Activated naive CD4-positive, alpha-beta T cell treated with Interleukin-2 at 50 U/mL for 16 hours (primary cell): ENCODE measurements at regions not wholly inside any gene's neighbourhood (a gene's known extent, or its start where the extent isn't known, plus 50 kb on each side); places are given as distances from the start of the nearest gene placed in this dataset.
"Not testable (repeated sequence)": the region's sequence is repeated elsewhere in the genome, so short reads cannot be mapped to it uniquely, and the experiment has no call there.

Source experiments
- DNase-seq: peaks from one replicate; pipeline ENCODE4 v3.0.0-alpha.2; 2020

DNA sequence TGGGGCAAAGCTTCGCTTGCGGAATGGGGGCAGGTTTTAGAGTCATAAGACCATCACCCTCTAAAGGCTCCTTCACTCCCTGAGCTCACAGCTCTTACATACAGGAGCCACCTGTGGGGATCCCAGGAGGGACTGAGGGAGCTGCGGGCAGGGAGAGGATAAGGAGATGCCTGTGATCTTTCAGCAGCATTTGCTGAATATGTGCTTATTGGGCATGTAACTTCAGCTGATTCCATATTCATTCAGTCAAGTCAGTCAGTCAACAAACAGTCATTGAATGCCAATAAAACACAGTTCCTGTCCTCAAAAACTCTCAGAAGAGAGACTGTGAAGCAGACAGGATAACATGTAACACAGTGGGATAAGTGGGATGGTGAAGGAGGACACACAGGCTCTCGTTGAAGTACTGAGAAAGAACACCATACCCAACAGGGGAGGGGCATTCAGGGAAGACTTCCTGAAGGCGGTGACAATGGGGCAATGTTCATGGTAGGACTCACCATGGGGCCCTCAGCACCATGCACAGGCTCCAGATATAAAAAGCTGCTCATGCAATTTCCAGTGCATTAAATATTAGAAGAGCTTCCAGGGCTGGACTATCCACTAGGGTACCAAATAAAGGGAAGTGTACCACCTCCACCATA, 240.9 kb downstream of the UACA start:
- DNase-seq: no peak

DNA sequence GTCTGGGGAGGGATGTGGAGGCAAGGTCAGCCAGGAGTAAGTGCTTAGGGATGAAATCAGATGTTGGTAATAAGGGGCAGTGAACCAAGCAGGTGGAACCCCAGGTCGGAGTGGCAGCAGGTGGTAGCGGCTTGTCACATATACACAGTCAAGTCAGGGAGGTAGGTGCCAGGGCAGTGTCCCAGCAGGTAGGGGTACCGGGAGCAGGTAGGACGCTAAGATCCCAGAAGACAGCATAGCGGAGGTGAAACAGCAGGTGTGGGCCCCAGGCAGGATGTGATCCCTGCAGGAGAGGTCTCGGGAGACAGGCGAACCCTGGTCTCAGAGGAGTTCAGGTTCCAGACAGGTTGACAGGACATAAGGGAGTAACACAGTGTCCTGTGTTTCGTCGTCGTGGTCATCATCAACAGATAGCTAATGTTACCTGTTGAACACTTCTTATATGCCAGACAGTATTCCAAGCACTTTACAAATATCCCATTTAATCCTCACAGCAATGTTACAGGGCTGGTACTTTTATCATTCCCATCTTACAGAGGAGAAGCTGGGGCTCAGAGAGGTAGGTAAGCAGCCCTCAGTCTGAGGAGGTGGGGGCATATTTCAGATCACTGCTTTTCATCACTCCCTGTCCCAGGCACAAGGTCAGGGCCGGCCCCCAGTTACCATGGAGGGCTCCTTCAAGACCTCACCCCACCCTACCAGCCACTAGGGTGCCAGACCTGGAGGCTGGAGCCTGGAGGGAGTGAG, 241.6 kb downstream of the UACA start:
- DNase-seq: peak; percentile 0

DNA sequence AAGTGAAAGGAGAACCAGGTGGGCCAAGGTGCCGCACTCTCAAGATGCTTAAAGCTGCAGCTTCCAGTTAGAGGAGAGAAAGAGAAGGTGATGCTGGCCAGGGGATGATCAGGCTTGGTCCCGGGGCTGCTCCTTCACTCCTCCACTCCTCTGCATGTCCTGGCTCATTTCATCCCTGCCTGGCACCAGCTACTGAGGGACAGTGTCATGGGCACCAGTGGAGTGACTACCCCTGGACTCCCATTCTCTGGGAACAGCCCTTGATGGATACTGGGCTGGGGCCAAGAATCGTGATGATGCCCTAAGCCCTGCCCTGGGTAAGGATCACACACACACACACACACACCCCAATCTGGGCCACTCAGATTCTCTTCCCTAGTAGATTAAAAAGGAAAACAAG, 243.7 kb downstream of the UACA start:
- DNase-seq: no peak

DNA sequence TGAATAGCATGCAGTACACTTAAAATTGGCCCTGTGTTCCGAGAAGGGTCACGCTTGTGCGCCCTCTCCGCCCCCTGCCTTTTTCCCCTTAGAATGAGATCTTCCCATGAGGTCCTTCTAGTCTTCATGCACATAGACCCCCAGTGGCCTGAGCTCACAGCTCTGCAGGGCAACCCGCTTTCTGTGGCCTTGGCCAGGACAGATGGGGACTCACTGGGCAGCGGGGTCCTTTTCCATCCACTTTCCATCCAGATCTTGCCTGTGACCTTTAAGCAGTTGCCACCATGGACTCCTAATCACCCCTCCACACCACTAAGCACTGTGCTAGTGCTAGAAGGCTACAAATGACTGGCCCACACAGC, 244.4 kb downstream of the UACA start:
- peak; percentile 1 for DNase-seq

DNA sequence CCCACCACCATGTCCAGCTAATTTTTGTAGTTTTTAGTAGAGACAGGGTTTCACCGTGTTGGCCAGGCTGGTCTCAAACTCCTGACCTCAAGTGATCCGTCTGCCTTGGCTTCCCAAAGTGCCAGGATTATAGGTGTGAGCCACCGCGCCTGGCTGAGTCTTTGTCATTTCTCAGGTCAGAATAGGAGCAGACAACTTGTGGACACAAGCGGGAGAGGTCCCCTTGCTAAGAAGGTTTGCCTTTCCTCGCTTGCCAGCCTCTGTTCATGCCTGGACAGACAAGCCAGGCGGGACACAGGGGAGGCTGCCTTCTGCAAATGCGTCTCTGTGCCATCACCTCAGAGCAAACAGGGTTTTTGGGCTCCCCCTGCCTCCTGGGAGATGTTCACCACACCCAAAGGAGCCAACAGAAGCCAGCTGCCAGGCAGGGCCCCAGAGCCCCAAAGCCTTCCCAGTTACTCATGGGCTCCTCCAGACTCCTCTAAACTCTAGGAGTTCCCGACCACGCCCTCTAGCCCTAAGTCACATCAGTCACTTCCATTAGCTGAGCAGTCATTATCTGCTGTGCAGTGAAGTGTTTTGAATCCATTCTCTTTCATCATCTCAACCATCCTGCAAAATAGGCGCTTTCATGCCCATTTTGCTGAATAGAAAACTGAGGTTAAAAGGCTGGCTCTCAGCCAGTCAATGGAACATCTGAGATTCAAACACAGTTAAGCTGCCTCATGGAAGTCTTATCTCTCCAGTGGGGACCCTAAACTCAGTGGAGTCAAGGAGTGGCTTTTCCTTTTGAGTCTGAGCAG, 245.0 kb downstream of the UACA start:
- DNase-seq: no peak

DNA sequence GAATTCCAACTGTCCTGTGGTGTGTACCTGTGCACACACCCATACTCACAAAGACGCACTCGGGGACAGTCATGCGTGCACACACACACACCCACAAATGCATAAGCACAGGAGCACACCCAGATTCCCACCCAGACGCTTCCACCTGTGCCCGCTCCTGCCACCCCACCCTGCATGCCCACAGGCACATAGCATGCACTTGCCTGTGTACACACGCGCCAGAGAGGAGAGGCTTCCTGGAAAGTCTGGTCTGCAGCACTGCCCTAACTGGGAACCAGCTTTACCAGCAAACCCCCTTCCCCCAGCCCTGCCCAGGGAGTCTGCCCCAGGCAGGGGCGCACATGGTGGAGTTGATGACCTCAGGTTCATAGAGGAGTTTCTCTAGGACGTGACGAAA, 246.2 kb downstream of the UACA start:
- no peak for DNase-seq

DNA sequence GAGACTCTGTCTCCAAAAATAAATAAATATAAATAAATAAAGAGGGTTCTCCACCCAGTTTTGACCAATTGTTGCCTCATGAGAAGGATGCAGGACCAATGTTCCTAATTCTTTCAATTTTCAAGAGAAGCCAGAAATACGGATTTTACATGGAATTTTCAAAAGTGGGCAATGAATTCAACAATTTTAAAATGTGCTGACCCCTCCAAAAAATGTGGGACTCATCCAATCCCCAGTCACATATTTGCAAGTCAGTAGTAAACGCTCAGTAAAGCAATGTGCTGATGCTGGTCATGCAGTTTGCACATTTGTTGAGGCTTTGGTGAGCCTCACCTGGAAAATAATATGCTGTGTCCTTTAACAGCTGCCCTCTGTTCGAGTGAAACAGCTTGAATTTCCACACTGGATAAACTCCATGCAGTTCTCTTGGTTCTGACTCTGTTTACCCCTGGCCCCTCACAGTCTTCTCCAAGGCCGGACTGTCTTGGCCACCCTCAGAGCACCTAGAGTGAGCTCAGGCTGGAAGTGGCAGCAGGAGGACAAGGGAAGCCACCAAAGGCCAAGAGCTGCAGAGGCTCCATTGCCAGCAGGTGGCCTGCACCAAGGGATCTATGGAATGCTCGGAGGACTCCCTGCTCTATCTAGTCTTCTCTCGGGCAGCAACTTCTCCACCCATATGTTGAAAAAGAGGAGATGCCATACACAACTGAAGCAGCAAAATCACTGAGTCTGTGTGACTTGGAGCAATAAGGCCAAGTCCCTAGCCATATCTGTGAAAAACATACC, 246.8 kb downstream of the UACA start:
- no peak for DNase-seq

DNA sequence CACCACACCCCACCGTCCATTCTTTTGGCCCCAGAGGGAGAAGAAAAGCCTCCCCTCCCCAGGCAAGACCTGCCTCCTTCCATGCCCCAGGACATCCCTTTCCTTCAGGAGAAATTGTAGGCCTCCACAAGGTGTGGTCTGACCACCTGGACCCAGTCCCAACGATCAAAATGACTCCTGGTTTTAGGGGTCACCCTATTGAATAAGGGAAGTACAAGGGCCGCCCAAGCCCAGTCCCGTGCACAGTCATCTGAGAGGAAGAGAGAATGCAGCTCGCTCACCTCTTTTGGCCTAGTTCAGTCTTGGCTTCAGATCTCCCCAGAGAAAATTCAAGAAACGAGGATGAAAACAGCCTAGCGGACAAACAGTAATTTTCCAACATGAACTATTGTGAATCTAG, 249.1 kb downstream of the UACA start:
- no peak for DNase-seq

DNA sequence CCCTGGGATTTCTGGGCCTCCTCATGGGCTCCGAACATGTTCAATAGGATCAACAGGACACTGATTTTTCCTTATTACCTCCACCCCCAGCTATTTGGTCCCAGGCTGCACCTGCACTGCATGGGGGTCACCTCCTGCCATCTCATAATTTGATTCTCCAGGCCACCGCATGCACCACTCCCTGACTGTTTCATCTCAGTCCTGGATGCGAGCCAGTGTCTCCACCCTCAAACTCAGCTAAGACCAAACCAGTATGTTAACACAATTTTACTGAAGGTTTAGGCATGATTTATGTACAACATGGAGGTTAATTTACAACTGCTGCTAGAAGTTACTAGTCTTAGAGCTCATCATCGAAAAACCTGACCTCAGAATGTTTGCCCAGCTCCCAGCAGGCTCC, 249.5 kb downstream of the UACA start:
- DNase-seq: no peak

DNA sequence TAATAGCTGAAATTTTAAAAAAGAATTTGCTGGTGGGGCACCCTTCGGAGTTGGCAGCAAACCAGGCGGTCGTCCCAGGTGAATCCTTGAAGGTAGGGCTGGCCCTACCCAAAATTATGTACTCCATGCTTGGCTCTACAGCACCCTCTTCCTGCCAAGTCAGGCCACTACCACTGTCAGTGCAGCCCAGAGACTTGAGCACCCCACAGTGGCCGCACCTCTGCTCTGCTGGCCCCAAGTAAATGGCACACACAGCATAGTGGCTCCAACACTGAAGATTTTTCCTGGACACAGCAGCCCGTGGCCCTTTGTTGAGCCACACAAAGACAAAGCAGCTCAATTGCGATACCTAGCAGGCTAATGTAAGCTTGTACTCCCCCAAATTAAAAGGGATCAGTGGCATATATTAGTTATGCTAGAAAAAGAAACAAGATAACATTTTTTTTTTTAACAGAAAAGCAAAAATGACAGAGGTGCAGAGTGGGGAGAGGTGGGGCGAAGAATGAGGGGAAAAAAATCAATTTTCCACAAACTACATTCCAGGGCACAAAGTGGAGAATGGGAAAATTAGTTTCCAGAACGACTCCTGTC, 250.5 kb downstream of the UACA start:
- DNase-seq: peak; percentile 68

DNA sequence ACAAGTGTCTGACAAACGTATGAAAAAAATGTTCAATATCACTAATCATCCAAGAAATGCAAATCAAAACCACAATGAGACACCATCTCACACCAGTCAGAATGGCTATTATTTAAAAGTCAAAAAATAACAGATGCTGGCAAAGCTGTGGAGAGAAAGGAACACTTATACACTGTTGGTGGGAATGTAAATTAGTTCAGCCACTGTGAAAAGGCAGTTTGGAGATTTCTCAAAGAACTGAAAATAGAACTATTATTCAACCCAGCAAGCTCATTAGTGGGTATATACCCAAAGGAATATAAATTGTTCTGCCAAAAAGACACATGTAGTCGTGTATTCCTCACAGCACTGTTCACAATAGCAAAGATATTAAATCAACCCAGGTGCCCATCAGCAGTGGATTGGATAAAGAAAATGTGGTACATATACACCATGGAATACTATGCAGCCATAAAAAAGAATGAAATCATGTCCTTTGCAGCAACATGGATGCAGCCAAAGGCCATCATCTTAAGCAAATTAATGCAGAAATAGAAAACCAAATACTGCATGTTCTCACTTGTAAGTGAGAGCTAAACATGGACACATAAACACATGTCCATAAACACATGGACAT, 251.3 kb downstream of the UACA start:
- DNase-seq: not testable (repeated sequence)

DNA sequence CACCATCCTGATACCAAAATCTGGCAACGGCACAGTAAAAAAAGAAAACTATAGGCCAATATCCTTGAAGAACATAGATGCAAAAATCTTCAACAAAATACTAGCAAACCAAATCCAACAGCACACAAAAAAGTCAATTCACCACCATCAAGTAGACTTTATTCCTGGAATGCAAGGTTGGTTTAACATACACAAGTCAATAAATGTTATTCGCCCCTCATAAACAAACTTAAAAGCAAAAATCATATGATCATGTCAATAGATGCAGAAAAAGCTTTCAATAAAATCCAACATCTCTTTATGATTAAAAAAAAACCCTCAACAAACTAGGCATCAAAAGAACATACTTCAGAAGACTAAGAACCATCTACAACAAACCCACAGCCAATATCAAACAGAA, 252.9 kb downstream of the UACA start:
- DNase-seq: no peak

DNA sequence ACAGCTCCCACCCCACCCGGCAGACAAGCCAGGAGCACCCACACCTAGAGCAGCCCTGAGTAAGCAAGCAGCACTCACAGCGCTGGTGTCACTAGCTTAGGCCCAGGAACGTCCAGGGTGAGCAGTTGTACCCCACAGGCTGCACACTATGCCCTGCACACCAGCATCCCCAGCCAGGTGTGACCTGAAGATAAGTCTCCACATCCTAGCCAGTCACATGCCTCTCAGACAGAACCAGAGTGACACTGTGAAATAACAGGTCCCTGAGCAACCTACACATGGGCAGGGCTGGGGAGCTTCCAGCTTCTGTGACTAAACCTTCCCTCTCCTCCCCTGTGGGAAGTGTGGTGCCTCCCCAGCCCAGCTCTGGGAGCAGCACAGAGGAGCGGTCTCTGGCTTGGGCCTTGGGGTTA, 253.6 kb downstream of the UACA start:
- no peak for DNase-seq

DNA sequence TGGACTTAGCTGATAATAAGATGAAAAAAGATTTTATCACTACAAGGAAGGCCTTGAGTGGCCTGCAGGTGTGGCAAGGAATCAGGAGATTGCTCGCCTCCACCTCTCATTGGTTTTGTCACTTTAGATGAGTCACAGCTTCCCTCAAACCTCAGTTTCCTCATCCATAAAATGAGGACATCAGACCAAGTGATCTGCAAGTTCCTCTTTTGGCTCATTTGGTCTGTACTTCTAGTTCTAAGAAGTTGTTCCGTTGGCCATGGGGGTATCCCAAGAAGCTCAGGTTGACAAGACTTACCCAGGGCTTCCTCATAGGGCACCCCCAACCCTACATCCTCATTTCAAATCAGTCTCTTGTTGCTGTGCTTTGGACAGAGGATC, 254.1 kb downstream of the UACA start:
- DNase-seq: no peak

DNA sequence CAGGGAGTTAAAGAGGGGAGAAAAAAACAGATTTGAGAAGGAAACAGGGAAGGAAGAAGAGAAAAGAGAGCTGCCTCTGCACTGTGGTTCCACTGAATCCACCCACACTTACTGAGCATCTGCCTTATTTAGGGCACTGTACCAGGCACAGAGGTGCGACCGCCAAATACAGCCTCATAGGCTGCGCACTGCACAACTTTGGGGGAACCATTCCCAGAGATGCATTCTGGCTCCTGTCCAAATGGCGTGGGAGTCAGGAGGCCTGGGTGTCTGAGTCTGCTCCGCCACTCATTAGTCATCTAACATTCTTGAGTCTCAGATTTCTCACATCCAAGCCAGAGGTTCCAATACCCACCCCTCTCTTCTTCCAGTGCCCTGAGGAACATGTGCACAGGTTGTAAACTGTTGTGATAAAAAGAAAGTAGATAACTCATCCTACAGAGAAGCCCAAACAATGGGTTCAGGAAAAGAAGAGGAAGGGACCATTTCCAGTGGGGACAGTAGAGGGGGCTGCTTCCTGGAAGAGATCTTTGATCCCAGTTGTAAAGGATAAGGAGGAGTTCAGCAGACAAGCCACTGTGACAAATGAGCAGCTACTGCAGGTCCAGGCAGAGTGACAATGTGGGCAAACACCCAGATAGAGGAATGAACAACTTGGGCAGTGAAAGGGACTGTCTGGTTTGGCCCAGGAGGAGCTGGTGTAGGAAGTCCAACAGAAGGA, 254.6 kb downstream of the UACA start:
- peak; percentile 54 for DNase-seq

DNA sequence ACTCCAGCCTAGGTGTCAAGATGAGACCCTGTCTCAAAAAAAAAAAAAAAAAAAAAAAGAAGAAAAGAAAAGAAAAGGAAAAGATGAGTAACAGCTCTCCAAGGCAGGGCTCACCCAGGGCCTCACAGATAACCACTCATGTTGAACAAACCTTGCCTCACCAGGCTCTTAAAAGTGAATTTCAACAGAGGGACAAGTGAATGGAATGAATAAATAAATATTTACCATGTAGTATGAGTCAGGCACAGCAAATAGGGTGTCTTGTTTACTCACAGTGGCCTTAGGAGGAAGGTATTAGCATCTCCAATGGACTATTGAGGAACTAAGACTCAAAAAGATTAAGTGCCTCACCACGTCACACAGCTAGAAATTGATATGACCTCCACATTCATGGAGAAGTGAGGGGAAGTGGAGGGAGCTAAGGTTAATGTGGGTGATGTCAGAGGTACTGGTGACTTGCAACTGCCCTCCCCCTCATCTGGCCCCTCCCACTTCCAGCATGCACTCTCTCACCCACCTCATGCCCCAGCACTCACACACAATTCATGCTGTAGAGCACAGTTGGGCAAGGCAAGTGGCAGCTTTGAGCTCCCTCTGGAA, 255.5 kb downstream of the UACA start:
- peak; percentile 28 for DNase-seq

DNA sequence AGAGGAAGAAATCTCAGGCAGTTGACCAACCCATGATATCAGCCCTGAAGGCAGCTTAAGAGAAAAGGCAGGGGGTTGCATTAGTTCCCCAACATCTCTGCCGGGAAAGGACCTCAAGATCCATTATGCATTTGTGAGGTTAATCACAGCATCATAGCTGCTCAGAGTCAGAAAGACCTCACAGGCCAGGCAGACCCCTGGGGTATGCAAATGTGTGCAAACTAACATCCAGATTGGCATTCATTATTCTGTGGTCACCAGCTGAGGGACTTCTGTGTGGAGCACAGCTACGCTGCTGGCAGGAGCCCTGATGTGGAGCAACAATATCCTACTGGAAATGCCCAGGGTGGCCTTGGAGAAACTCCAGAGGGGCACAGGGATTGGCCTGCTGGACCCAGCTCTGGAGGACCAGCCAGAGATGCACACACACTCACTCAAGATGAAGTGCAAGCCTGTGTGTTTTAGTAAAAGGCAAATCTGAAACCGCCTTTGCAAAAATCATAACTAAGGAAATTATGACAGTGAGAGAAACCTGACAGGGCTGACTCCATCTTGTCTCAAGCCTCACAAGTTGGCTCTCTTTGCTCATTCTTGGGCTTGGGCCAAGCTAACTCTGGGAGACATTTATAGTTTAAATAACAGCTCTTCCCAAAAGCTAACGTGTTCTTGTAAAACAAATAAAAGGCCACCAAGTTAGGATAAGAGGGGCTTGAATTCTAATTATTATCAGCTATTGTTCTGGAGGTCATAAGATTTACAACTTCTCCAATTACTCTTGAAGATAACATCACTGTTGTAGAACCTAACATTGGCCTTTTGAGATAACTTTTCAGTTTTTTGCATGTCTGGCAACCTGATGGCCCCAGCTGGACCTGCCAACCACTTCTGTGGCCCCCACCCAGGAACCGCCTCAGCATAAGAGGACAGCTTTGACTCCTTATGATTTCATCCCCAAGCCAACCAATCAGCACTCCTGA, 257.1 kb downstream of the UACA start:
- no peak for DNase-seq

DNA sequence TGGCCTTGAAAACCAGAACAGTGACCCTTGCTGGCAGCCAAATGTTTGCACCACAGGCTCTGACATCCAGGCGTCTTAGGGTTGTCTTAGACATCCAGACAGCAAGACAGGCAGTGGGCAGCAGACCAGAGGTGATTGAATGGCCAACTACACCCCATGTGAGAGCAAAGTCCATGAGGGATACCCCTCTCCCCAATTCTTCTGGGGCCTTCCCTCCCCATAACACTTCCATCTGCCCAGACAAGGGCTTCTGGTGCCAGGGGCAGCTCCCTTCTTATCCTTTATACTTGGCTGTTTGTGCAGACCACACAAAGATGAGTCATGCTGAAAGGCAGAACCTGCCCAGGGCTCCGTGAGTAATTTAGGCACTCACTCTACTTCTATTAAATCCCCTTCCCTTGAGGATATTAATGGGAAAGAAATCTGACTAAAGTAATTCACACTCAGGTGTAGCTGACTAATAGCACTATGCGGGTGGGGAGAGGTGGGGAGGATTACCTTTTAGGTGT, 257.9 kb downstream of the UACA start:
- no peak for DNase-seq

DNA sequence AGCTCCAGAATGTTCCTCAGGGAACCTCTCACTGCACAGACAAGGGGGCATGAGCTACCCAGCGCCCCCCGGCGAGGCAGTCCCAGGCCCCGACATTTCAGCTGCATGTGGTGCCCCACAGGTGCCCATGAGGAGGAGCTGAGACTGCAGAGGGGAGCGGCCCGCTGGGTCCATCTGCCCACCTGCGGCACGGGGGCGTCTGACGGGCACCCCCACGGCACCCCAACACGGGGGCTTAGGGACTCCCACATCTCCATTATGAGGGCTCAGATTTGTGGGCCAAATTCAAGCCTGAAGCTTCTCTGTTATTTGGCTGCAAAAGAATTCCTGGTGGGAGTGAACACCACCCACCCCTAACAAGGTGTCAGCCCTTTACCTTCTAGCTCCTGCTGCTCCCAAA, 258.4 kb downstream of the UACA start:
- no peak for DNase-seq
